GM12878 (cell line): ENCODE measurements at regions not wholly inside any gene's neighbourhood (a gene's known extent, or its start where the extent isn't known, plus 50 kb on each side); places are given as distances from the start of the nearest gene placed in this dataset.

Source experiments
- ATF2 ChIP-seq: IDR thresholded peaks from 2 replicates; pipeline ENCODE4 v1.6.1; 2012; ENCODE audit warnings: low read length, inconsistent platforms
- EGR1 ChIP-seq, 2 experiments: IDR thresholded peaks; 1 replicate in 1 of 2; 2 replicates in 1 of 2; pipeline ENCODE4 v1.6.1; 2011 to 2012; ENCODE audit warnings: low read depth in 2 of 2, low read length in 2 of 2, borderline replicate concordance in 1 of 2, mild to moderate bottlenecking in 1 of 2, moderate library complexity in 1 of 2
- RBBP5 ChIP-seq: fragments of 200-600 bp; sonication (generic); conservative IDR thresholded peaks from 2 replicates; pipeline ENCODE4 v1.6.1; 2016
- SP1 ChIP-seq: IDR thresholded peaks from one replicate; pipeline ENCODE4 v1.6.1; 2011; ENCODE audit warnings: low read depth, low read length
- TAF1 ChIP-seq: IDR thresholded peaks from 2 replicates; pipeline ENCODE4 v1.6.1; 2011; ENCODE audit warnings: mild to moderate bottlenecking, low read depth, low read length, borderline replicate concordance
- TARDBP ChIP-seq: IDR thresholded peaks from 2 replicates; pipeline ENCODE4 v1.6.1; 2016; ENCODE audit warnings: borderline replicate concordance
- YY1 ChIP-seq: IDR thresholded peaks from 2 replicates; pipeline ENCODE4 v1.6.1; 2011; ENCODE audit warnings: low read depth, mild to moderate bottlenecking, low read length
- TF ChIP-seq, protein P1 (sequence below), 3 experiments: IDR thresholded peaks in 2 of 3; conservative IDR thresholded peaks in 1 of 3; 2 replicates each; pipeline ENCODE4 v1.5.1; 2011; ENCODE audit warnings: low read depth in 3 of 3, low read length in 3 of 3, mild to moderate bottlenecking in 3 of 3, control low read depth in 2 of 3, moderate library complexity in 2 of 3, inconsistent platforms in 1 of 3, mixed read lengths in 1 of 3; ENCODE audit not compliant: control insufficient read depth in 2 of 3, insufficient read depth in 1 of 3; ENCODE audit errors: extremely low read depth in 1 of 3

- TF ChIP-seq ATF2 (no peak), RBBP5 (no peak), TAF1 (no peak), TARDBP (no peak), SP1 (no peak), YY1 (no peak), EGR1 (IDR thresholded peaks at IDR 0.05; ENCODE audit: borderline replicate concordance in 1 of 2, low read depth in 2 of 2, low read length in 2 of 2) (no peak)
- TF ChIP-seq, protein P1, sequence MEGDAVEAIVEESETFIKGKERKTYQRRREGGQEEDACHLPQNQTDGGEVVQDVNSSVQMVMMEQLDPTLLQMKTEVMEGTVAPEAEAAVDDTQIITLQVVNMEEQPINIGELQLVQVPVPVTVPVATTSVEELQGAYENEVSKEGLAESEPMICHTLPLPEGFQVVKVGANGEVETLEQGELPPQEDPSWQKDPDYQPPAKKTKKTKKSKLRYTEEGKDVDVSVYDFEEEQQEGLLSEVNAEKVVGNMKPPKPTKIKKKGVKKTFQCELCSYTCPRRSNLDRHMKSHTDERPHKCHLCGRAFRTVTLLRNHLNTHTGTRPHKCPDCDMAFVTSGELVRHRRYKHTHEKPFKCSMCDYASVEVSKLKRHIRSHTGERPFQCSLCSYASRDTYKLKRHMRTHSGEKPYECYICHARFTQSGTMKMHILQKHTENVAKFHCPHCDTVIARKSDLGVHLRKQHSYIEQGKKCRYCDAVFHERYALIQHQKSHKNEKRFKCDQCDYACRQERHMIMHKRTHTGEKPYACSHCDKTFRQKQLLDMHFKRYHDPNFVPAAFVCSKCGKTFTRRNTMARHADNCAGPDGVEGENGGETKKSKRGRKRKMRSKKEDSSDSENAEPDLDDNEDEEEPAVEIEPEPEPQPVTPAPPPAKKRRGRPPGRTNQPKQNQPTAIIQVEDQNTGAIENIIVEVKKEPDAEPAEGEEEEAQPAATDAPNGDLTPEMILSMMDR (IDR thresholded peaks at IDR 0.05 in 2 of 3, conservative IDR thresholded peaks at IDR 0.05 in 1 of 3; ENCODE audit: control insufficient read depth in 2 of 3, extremely low read depth in 1 of 3, insufficient read depth in 1 of 3, low read depth in 3 of 3, low read length in 3 of 3) = no peak
Measured at GRCh38 chr13:97141564-97142005, 80.5 kb upstream of the MBNL2 start.
